Astrocyte of the spinal cord (primary cell): ENCODE measurements at regions not wholly inside any gene's neighbourhood (a gene's known extent, or its start where the extent isn't known, plus 50 kb on each side); places are given as distances from the start of the nearest gene placed in this dataset.
"Not testable (repeated sequence)": the region's sequence is repeated elsewhere in the genome, so short reads cannot be mapped to it uniquely, and the experiment has no call there.

Source experiments
- DNase-seq: peaks from one replicate; pipeline ENCODE4 v3.0.0; 2011; ENCODE audit warnings: low read depth, low spot score
- H3K4me3 ChIP-seq: 2 replicates; pipeline ENCODE4 v1.5.1; 2011; ENCODE audit warnings: low read depth, mild to moderate bottlenecking, low read length, moderate library complexity
- CTCF ChIP-seq: IDR thresholded peaks from 2 replicates; pipeline ENCODE4 v1.5.1; 2012; ENCODE audit warnings: low read depth, mild to moderate bottlenecking, low read length, inconsistent platforms
- in situ Hi-C: cut with HindIII; loops from 2 replicates; pipeline ENCODE4 v1.10.0; 2017; ENCODE audit warnings: low sequenced_read_pairs

GRCh38 chr2:163142618-163143017 is 304.1 kb upstream of the KCNH7 start:
- no peak for TF ChIP-seq CTCF
- in situ Hi-C loops = no loop called here
- no peak for DNase-seq
- H3K4me3 ChIP-seq = no peak overlapping the region

- DNase-seq = no peak
Measured at GRCh38 chr2:163138947-163139346, 300.4 kb upstream of the KCNH7 start.

GRCh38 chr2:163135256-163135655 is 296.7 kb upstream of the KCNH7 start:
- DNase-seq = no peak
- no peak overlapping the region for H3K4me3 ChIP-seq
- in situ Hi-C loops = no loop called here
- no peak for TF ChIP-seq CTCF

More at GRCh38 chr2:163138947-163139346, 300.4 kb upstream of the KCNH7 start:
- in situ Hi-C loops = no loop called here
- TF ChIP-seq CTCF = no peak
- no peak overlapping the region for H3K4me3 ChIP-seq

- peak; percentile 7 for DNase-seq
- no peak overlapping the region for H3K4me3 ChIP-seq
- in situ Hi-C loops = no loop called here
- TF ChIP-seq CTCF = no peak
Measured at GRCh38 chr2:163133602-163134001, 295.0 kb upstream of the KCNH7 start.

GRCh38 chr2:163132850-163133249 is 294.3 kb upstream of the KCNH7 start:
- in situ Hi-C loops = no loop called here
- DNase-seq = peak; percentile 35

GRCh38 chr2:163132207-163132606 is 293.6 kb upstream of the KCNH7 start:
- H3K4me3 ChIP-seq, DNase-seq, in situ Hi-C loops: not testable (repeated sequence)

More at GRCh38 chr2:163132850-163133249, 294.3 kb upstream of the KCNH7 start:
- H3K4me3 ChIP-seq = no peak overlapping the region
- TF ChIP-seq CTCF = peak; percentile 49

- in situ Hi-C loops = no loop called here
- TF ChIP-seq CTCF = no peak
- no peak for DNase-seq
- H3K4me3 ChIP-seq = no peak overlapping the region
Measured at GRCh38 chr2:163123526-163123925, 285.0 kb upstream of the KCNH7 start.
